MCF 10A (cell line): ENCODE measurements at regions not wholly inside any gene's neighbourhood (a gene's known extent, or its start where the extent isn't known, plus 50 kb on each side); places are given as distances from the start of the nearest gene placed in this dataset.

ENCODE experiments used
- BruUV-seq: library from RNA; stranded (reverse); fragments of 400-500 nt; replicated peaks from 2 replicates; lab custom pipeline; 2021; lab: Mats Ljungman, UMichigan
- CTCF ChIA-PET: fragments of 300-600 bp; sonication (Branson Sonifier 250); formaldehyde crosslinking; extraction: SDS; loops from one replicate; lab custom pipeline; 2021; ENCODE audit warnings: antibody characterized with exemption, inconsistent platforms; lab: Yijun Ruan, JAX
- POLR2A ChIA-PET: fragments of 300-600, 350-650 bp; sonication (Branson Sonifier 250); formaldehyde crosslinking; extraction: SDS; loops from one replicate; lab custom pipeline; 2020; ENCODE audit warnings: antibody characterized with exemption, inconsistent platforms; lab: Yijun Ruan, JAX
- DNase-seq: peaks from one replicate; pipeline ENCODE4 v3.0.0-alpha.2; 2018; ENCODE audit not compliant: unreplicated experiment
- H3K27ac Mint-ChIP-seq: one replicate; pipeline ENCODE4 v1.8.0; 2022; ENCODE audit warnings: mild to moderate bottlenecking, low read depth, mixed read lengths; ENCODE audit not compliant: unreplicated experiment
- H3K27me3 Mint-ChIP-seq: one replicate; pipeline ENCODE4 v1.8.0; 2022; ENCODE audit warnings: mixed read lengths; ENCODE audit not compliant: insufficient read depth, unreplicated experiment
- H3K36me3 Mint-ChIP-seq: one replicate; pipeline ENCODE4 v1.8.0; 2022; ENCODE audit warnings: mild to moderate bottlenecking, moderate library complexity, mixed read lengths; ENCODE audit not compliant: insufficient read depth, unreplicated experiment
- H3K4me1 Mint-ChIP-seq: one replicate; pipeline ENCODE4 v1.8.0; 2022; ENCODE audit warnings: mixed read lengths; ENCODE audit not compliant: insufficient read depth, unreplicated experiment
- H3K4me3 Mint-ChIP-seq: one replicate; pipeline ENCODE4 v1.8.0; 2022; ENCODE audit warnings: mild to moderate bottlenecking, moderate library complexity, mixed read lengths; ENCODE audit not compliant: unreplicated experiment
- H3K9me3 Mint-ChIP-seq: one replicate; pipeline ENCODE4 v1.8.0; 2022; ENCODE audit warnings: mixed read lengths; ENCODE audit not compliant: unreplicated experiment
- intact Hi-C: fragments of 100-400 bp; cut with micrococcal nuclease; formaldehyde crosslinking; loops from 2 replicates; pipeline ENCODE4 v1.14.1; 2022
- TF ChIP-seq, protein P1 (sequence below): fragments of 200-600 bp; IDR thresholded peaks from one replicate; pipeline ENCODE4 v1.8.0; 2022; ENCODE audit warnings: antibody characterized with exemption, mild to moderate bottlenecking; ENCODE audit not compliant: unreplicated experiment

DNA sequence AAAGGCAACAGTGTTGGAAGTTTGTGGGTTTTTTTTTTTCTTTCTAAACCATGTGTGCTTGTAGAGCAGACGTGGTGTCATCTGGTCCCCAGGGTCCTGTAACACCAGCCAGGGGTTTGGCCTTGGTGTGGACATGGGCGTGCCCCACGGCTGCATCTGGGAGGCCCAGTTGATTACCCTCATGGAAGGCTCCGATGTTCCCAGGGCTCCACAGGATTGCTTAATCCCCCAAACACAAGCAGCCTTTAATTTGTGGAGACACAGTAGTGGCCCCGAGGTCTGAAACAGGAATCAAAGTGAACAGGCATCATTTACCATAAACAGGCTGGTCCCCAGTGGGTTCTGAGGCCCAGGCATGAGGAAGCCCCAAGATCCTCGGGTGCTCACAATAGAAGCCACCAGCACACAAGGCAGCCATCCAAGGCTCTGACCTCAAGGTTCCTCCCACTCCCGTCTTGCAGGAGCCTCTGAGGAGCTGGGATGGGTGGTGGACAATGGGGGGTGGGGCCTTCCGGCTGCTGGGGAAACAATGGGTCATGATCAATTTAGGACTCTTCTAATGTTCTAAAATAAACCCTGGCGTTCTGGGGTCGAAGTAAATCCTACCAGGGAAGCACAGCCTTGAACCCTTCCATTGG, 115.0 kb upstream of the CD82 start:
- BruUV-seq = no TSS peak
- no peak overlapping the region for H3K27ac Mint-ChIP-seq
- intact Hi-C loops = no loop called here
- no peak for DNase-seq
- H3K27me3 Mint-ChIP-seq = no peaks in the 10 kb centered on the region
- TF ChIP-seq, protein P1, sequence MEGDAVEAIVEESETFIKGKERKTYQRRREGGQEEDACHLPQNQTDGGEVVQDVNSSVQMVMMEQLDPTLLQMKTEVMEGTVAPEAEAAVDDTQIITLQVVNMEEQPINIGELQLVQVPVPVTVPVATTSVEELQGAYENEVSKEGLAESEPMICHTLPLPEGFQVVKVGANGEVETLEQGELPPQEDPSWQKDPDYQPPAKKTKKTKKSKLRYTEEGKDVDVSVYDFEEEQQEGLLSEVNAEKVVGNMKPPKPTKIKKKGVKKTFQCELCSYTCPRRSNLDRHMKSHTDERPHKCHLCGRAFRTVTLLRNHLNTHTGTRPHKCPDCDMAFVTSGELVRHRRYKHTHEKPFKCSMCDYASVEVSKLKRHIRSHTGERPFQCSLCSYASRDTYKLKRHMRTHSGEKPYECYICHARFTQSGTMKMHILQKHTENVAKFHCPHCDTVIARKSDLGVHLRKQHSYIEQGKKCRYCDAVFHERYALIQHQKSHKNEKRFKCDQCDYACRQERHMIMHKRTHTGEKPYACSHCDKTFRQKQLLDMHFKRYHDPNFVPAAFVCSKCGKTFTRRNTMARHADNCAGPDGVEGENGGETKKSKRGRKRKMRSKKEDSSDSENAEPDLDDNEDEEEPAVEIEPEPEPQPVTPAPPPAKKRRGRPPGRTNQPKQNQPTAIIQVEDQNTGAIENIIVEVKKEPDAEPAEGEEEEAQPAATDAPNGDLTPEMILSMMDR = no peak
- no peaks in the 10 kb centered on the region for H3K36me3 Mint-ChIP-seq
- H3K4me3 Mint-ChIP-seq = no peak overlapping the region
- no peaks in the 10 kb centered on the region for H3K9me3 Mint-ChIP-seq
- ChIA-PET POLR2A (interaction anchor here (1.2 kb wide), 1 partner anchor 9 kb away, joined by 3 read pairs; no protein-coding TSS in a partner anchor), CTCF (no interaction called here)
- peaks cover 7% of the 10 kb centered on the region for H3K4me1 Mint-ChIP-seq

DNA sequence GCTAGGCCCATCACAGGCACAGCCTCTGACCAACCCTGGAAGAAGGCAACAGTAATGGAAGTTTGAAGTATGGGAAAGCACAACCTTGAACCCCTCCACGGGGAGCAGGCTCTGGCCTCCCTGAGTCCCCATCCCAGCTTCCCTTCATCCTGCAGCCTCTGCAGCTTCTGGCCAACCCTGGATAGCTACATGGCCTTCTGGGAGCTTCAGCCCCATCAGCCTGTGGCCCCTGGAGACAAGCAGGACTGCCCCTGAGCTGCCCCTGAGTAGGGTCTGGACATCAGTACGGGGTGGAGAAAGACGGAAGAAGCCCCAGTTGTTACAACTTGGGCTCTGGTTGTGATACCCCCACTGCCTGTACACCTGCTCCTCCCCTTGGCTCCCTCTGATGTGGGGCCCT, 113.8 kb upstream of the CD82 start:
- Mint-ChIP-seq H3K27me3 (no peaks in the 10 kb centered on the region), H3K4me3 (no peak overlapping the region), H3K27ac (no peak overlapping the region), H3K9me3 (no peaks in the 10 kb centered on the region), H3K36me3 (no peaks in the 10 kb centered on the region), H3K4me1 (no peaks in the 10 kb centered on the region)
- TF ChIP-seq, protein P1 = no peak
- BruUV-seq = no TSS peak
- DNase-seq = no peak
- ChIA-PET CTCF (interaction anchor here (1.1 kb wide), 1 partner anchor 166 kb away, joined by 3 read pairs; no protein-coding TSS in a partner anchor), POLR2A (interaction anchor here (1.2 kb wide), 1 partner anchor 11 kb away, joined by 3 read pairs; no protein-coding TSS in a partner anchor)
- intact Hi-C loops = no loop called here

DNA sequence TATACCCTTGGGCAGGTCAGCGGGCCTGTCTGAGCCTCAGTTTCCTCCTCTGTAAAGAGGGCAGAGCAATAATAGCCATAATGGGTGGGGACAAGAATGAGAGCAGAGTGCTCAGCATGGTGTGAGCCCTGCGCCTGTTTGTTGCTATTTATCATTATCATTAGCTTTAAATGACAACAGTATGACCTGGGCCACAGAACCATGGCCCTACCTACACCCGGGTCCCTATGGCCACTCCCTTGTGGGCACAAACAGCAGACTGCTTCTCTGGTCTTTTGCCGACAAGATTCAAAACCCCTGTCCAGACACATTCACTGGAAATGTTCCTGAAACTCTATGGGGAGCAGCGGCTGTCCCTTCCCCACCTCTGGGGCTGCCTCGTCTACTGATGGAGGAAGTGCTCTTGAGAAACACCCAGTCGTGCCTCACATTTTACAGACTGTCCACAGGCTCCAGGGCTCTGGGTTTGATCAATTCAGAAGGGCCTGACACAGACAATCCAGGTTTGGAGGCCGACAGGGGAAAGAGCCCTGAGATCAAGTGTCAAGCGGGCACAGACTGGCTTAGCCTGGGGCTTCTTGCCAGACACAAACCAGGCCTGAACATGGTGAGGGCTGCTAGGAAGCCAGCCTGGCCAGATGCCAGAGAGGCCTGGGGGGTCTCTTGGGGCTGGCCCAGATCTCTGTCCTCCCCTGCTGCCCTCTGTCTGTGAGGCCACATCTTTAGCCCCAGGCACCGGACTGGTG, 112.5 kb upstream of the CD82 start:
- CTCF ChIA-PET = interaction anchor here (0.7 to 1.1 kb wide), 2 partner anchors 167 to 234 kb away, joined by 3 read pairs; no protein-coding TSS in a partner anchor
- no TSS peak for BruUV-seq
- H3K36me3 Mint-ChIP-seq = no peaks in the 10 kb centered on the region
- DNase-seq = no peak
- TF ChIP-seq, protein P1 = no peak
- POLR2A ChIA-PET = no interaction called here
- H3K9me3 Mint-ChIP-seq = no peaks in the 10 kb centered on the region
- H3K27ac Mint-ChIP-seq = no peak overlapping the region
- H3K4me1 Mint-ChIP-seq = no peaks in the 10 kb centered on the region
- H3K27me3 Mint-ChIP-seq = no peaks in the 10 kb centered on the region
- H3K4me3 Mint-ChIP-seq = no peak overlapping the region
- intact Hi-C loops = no loop called here

DNA sequence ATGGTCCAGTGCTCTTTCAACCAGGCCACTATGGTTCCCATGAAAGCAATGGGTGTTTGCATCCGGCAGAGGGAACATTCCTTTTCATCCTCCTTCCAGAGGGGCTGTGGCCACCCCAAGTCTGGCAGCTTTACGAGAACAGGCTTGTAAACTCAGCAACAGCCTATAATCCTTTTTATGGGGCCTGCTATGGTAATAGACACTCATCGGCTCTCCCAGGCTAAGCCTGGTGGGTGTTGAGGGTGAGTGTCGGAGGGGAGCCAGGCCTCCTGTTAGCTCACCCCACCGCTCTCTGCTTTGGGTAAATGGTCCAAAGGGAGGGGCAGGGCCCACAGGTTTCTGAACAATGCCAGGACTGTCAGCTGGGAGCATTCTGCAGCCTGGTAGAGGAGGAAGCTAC, 111.6 kb upstream of the CD82 start:
- H3K4me1 Mint-ChIP-seq = no peaks in the 10 kb centered on the region

More for the DNA sequence above, 111.6 kb upstream of the CD82 start:
- no TSS peak for BruUV-seq
- ChIA-PET POLR2A (no interaction called here), CTCF (interaction anchor here (0.7 kb wide), 1 partner anchor 235 kb away, joined by 3 read pairs; no protein-coding TSS in a partner anchor)
- DNase-seq = no peak
- TF ChIP-seq, protein P1 = no peak
- intact Hi-C loops = no loop called here
- H3K4me3 Mint-ChIP-seq = no peak overlapping the region
- H3K27me3 Mint-ChIP-seq = no peaks in the 10 kb centered on the region
- no peaks in the 10 kb centered on the region for H3K36me3 Mint-ChIP-seq
- H3K27ac Mint-ChIP-seq = no peak overlapping the region
- no peaks in the 10 kb centered on the region for H3K9me3 Mint-ChIP-seq
